K562 (cell line): ENCODE measurements at regions not wholly inside any gene's neighbourhood (a gene's known extent, or its start where the extent isn't known, plus 50 kb on each side); places are given as distances from the start of the nearest gene placed in this dataset.

Experiments used
- ATAC-seq: fragments of 200-7000 bp; cut with Tn5 transposase; 3 replicates; pipeline ENCODE4 v1.9.1; 2020; ENCODE audit warnings: moderate library complexity
- BruUV-seq: library from RNA; stranded (reverse); fragments of 400-500 nt; replicated peaks from 2 replicates; lab custom pipeline; 2021; lab: Mats Ljungman, UMichigan
- CTCF ChIA-PET: fragments of 300-600 bp; formaldehyde crosslinking; extraction: SDS; loops from one replicate; lab custom pipeline; 2021; ENCODE audit warnings: low intra/inter-chr PET ratio; lab: Yijun Ruan, JAX
- POLR2A ChIA-PET: fragments of 300-600, 350-650 bp; sonication (Branson Sonifier 250); formaldehyde crosslinking; extraction: SDS; loops from one replicate; lab custom pipeline; 2021; ENCODE audit warnings: antibody characterized with exemption, inconsistent platforms; lab: Yijun Ruan, JAX
- DNase-seq, 4 experiments: peaks; one replicate each; pipeline versions ENCODE4 v3.0.0 to v3.0.0-alpha.2; 2011 to 2018; ENCODE audit warnings: low spot score in 3 of 4, mixed read lengths in 3 of 4; ENCODE audit errors: extremely low read depth in 1 of 4
- FAIRE-seq: peaks from 2 replicates; lab custom pipeline; 2011; peaks lifted over from hg19 to GRCh38; lab: Jason Lieb, UNC
- H2AFZ ChIP-seq: 2 replicates; pipeline ENCODE4 v1.6.0; 2011; ENCODE audit warnings: low read depth, low read length, control low read depth, inconsistent platforms
- H3K27ac ChIP-seq: fragments of 200-600 bp; 3 replicates; pipeline ENCODE4 v1.8.0; 2011; ENCODE audit warnings: low read depth, mild to moderate bottlenecking, control low read depth, inconsistent platforms, low read length, moderate library complexity, mixed read lengths; ENCODE audit errors: extremely low read depth
- H3K27me3 ChIP-seq, 2 experiments: fragments of 300-600 bp in 1 of 2; 2 replicates in 1 of 2; 3 replicates in 1 of 2; pipeline versions ENCODE4 v1.6.0 to v1.8.0; 2011; ENCODE audit warnings: inconsistent platforms in 2 of 2, low read length in 2 of 2, mild to moderate bottlenecking in 1 of 2, mixed read lengths in 1 of 2, moderate library complexity in 1 of 2; ENCODE audit not compliant: control insufficient read depth in 2 of 2, insufficient read depth in 2 of 2
- H3K36me3 ChIP-seq: fragments of 300-600 bp; 3 replicates; pipeline ENCODE4 v1.8.0; 2011; ENCODE audit warnings: mild to moderate bottlenecking, low read length, inconsistent platforms; ENCODE audit not compliant: control insufficient read depth, insufficient read depth
- H3K4me1 ChIP-seq, 2 experiments: fragments of 200-600 bp in 1 of 2; replicated peaks in 1 of 2; 2 replicates in 1 of 2; 3 replicates in 1 of 2; pipeline versions ENCODE4 v1.5.1 to v1.8.0; 2011; ENCODE audit warnings: inconsistent platforms in 2 of 2, low read length in 2 of 2, mild to moderate bottlenecking in 1 of 2, mixed read lengths in 1 of 2, moderate library complexity in 1 of 2; ENCODE audit not compliant: control insufficient read depth in 2 of 2, insufficient read depth in 2 of 2
- H3K4me2 ChIP-seq: 2 replicates; pipeline ENCODE4 v1.6.1; 2011; ENCODE audit warnings: low read length, control low read depth, inconsistent platforms, mixed read lengths; ENCODE audit not compliant: insufficient read depth
- H3K4me3 ChIP-seq: fragments of 200-600 bp; sonication (generic), shearing (Covaris generic); 2 replicates; pipeline ENCODE4 v1.5.1; 2016; ENCODE audit warnings: control low read depth, inconsistent platforms
- H3K79me2 ChIP-seq: fragments of 200-600 bp; 3 replicates; pipeline ENCODE4 v1.8.0; 2011; ENCODE audit warnings: low read length, inconsistent platforms; ENCODE audit not compliant: control insufficient read depth, insufficient read depth
- H3K9ac ChIP-seq, 2 experiments: 2 replicates each; pipeline versions ENCODE4 v1.6.0 to v1.6.1; 2011; ENCODE audit warnings: low read depth in 2 of 2, low read length in 2 of 2, control low read depth in 1 of 2, inconsistent platforms in 1 of 2, mild to moderate bottlenecking in 1 of 2, mixed read lengths in 1 of 2; ENCODE audit not compliant: insufficient read depth in 1 of 2
- H3K9me1 ChIP-seq: one replicate; pipeline ENCODE4 v1.6.0; 2011; ENCODE audit warnings: inconsistent platforms, mild to moderate bottlenecking, low read length, moderate library complexity; ENCODE audit not compliant: control insufficient read depth, insufficient read depth
- H3K9me3 ChIP-seq: replicated peaks from 2 replicates; pipeline ENCODE4 v1.5.1; 2011; ENCODE audit warnings: low read depth, low read length, inconsistent platforms; ENCODE audit not compliant: control insufficient read depth, insufficient read depth
- H4K20me1 ChIP-seq: replicated peaks from 2 replicates; pipeline ENCODE4 v1.6.1; 2011; ENCODE audit warnings: low read length, inconsistent platforms, mixed read lengths; ENCODE audit not compliant: control insufficient read depth, insufficient read depth
- AFF1 ChIP-seq, 2 experiments: fragments of 450-650 bp; IDR thresholded peaks; 2 replicates each; pipeline ENCODE4 v1.6.1; 2018; ENCODE audit warnings: mild to moderate bottlenecking in 2 of 2, low read depth in 1 of 2; ENCODE audit not compliant: partially characterized antibody in 2 of 2
- E2F6 ChIP-seq, 2 experiments: IDR thresholded peaks; 2 replicates each; pipeline ENCODE4 v1.6.1; 2011; ENCODE audit warnings: borderline replicate concordance in 1 of 2, control low read depth in 1 of 2, low read depth in 1 of 2, low read length in 1 of 2, mild to moderate bottlenecking in 1 of 2, mixed read lengths in 1 of 2, moderate library complexity in 1 of 2; ENCODE audit not compliant: insufficient read depth in 1 of 2, insufficient read length in 1 of 2, poor library complexity in 1 of 2, severe bottlenecking in 1 of 2; ENCODE audit errors: extremely low read depth in 1 of 2
- GTF2A2 ChIP-seq: IDR thresholded peaks from 2 replicates; pipeline ENCODE4 v1.6.1; 2016; ENCODE audit warnings: mild to moderate bottlenecking, missing genetic modification characterization, missing compliant biosample characterization
- MIER1 ChIP-seq: fragments of 450-650 bp; IDR thresholded peaks from 2 replicates; pipeline ENCODE4 v1.6.1; 2016; ENCODE audit warnings: antibody characterized with exemption, mild to moderate bottlenecking, low read depth
- MXI1 ChIP-seq: IDR thresholded peaks from 2 replicates; pipeline ENCODE4 v1.6.1; 2011; ENCODE audit warnings: low read depth, mild to moderate bottlenecking, improper control_type of control experiment, low read length
- NFIX ChIP-seq: fragments of 250-450 bp; sonication (Bioruptor Pico); IDR thresholded peaks from 2 replicates; pipeline ENCODE4 v1.4.0; 2020; ENCODE audit warnings: low read depth, mild to moderate bottlenecking, moderate library complexity
- SMAD2 ChIP-seq: fragments of 150-350 bp; IDR thresholded peaks from 2 replicates; pipeline ENCODE4 v1.6.1; 2014; ENCODE audit warnings: low read depth, mild to moderate bottlenecking, low read length
- UBTF ChIP-seq, 2 experiments: IDR thresholded peaks; 2 replicates each; pipeline ENCODE4 v1.6.1; 2012; ENCODE audit warnings: improper control_type of control experiment in 2 of 2, low read depth in 2 of 2, low read length in 2 of 2, borderline replicate concordance in 1 of 2
- ZFP36 ChIP-seq: fragments of 150-350 bp; IDR thresholded peaks from 2 replicates; pipeline ENCODE4 v1.6.1; 2018; ENCODE audit warnings: low read length, low read depth; ENCODE audit not compliant: partially characterized antibody
- WGBS: fragments of 100-300 bp; shearing (Covaris generic); methylation state at CpG from one replicate; pipeline ENCODE4 v1.1.6; 2016; ENCODE audit warnings: low coverage, mixed read lengths; ENCODE audit not compliant: insufficient coverage; ENCODE audit errors: missing lambda C conversion rate; 5-methylcytosine and 5-hydroxymethylcytosine counted together
- in situ Hi-C: fragments of 300-500 bp; cut with MboI; formaldehyde crosslinking; loops from 4 replicates; pipeline ENCODE4 v1.15.0; 2018; ENCODE audit warnings: inconsistent platforms, mixed read lengths
- intact Hi-C: fragments of 100-400 bp; cut with micrococcal nuclease; formaldehyde crosslinking; loops from 2 replicates; pipeline ENCODE4 v1.14.2; 2022

GRCh38 chr7:52382731-52383130, 652.7 kb upstream of the POM121L12 start:
- Histone ChIP-seq H3K27me3 (no peaks in the 10 kb centered on the region), H3K79me2 (no peaks in the 10 kb centered on the region), H4K20me1 (no peaks in the 10 kb centered on the region), H3K4me3 (no peak overlapping the region), H3K27ac (no peak overlapping the region), H3K36me3 (no peaks in the 10 kb centered on the region), H3K9me1 (no peaks in the 10 kb centered on the region), H3K4me1 (no peaks in the 10 kb centered on the region), H3K9ac (no peak overlapping the region), H2AFZ (no peak overlapping the region), H3K4me2 (no peak overlapping the region), H3K9me3 (no peaks in the 10 kb centered on the region)
- FAIRE-seq (no peak), ATAC-seq (no peak), DNase-seq (no peak)
- no TSS peak for BruUV-seq
- in situ Hi-C loops = no loop called here
- CTCF ChIA-PET = no interaction called here
- POLR2A ChIA-PET = no interaction called here
- TF ChIP-seq ZFP36 (no peak), MIER1 (no peak), E2F6 (IDR thresholded peaks at IDR 0.05; ENCODE audit: borderline replicate concordance in 1 of 2, extremely low read depth in 1 of 2, insufficient read depth in 1 of 2, insufficient read length in 1 of 2, low read depth in 1 of 2, low read length in 1 of 2, poor library complexity in 1 of 2, severe bottlenecking in 1 of 2) (no peak), AFF1 (IDR thresholded peaks at IDR 0.05; ENCODE audit: low read depth in 1 of 2, partially characterized antibody in 2 of 2) (no peak), SMAD2 (no peak), UBTF (IDR thresholded peaks at IDR 0.05; ENCODE audit: borderline replicate concordance in 1 of 2, low read depth in 2 of 2, low read length in 2 of 2) (no peak), GTF2A2 (no peak), NFIX (no peak), MXI1 (no peak)
- intact Hi-C loops = no loop called here
- WGBS = 0% methylated on average over 2 of the region's 3 CpGs
